Daoy (cell line): ENCODE measurements at regions not wholly inside any gene's neighbourhood (a gene's known extent, or its start where the extent isn't known, plus 50 kb on each side); places are given as distances from the start of the nearest gene placed in this dataset.

ENCODE experiments used
- DNase-seq: peaks from one replicate; pipeline ENCODE4 v3.0.0-alpha.2; 2015; ENCODE audit warnings: low read depth

DNA sequence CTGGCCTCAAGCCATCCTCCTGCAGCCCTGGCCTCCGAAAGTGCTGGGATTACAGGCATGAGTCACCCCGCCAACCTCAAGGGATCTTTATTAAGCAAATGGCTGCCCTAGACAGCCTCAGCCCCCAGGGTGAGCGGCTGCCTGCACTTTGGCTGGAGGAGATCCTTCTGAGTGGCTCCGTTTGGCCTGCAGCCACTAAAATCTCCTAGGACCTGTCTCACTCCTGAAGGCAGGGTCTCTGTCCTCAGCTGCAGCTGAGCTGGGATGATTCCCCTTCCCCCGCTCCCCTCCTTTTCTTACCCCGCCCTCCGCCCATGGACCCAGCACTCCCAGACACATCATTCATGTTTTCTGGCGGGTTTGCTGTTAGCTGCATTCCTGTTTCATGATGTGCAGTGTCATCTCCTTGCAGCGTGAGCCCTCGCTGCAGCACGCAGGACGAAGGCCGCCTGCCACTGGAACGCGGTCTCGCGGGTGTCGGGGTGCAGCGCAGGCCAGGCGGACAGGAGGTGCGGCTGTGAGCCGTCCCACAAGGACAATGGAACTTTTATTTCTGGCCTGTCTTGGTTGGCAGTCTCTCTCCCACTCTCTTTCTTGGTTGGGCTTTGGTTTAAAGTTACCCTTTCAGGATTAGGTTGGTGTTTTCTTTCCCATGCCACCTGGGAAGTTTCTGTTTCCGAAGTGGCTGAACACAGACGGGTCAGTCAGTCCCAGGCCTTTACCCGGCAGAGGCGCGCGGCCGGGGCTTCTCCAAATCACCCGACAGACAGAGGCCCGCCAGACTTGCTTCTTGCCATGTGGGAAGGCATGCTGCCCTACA, 137.1 kb downstream of the FOXD1 start:
- DNase-seq, result peak; percentile 96

DNA sequence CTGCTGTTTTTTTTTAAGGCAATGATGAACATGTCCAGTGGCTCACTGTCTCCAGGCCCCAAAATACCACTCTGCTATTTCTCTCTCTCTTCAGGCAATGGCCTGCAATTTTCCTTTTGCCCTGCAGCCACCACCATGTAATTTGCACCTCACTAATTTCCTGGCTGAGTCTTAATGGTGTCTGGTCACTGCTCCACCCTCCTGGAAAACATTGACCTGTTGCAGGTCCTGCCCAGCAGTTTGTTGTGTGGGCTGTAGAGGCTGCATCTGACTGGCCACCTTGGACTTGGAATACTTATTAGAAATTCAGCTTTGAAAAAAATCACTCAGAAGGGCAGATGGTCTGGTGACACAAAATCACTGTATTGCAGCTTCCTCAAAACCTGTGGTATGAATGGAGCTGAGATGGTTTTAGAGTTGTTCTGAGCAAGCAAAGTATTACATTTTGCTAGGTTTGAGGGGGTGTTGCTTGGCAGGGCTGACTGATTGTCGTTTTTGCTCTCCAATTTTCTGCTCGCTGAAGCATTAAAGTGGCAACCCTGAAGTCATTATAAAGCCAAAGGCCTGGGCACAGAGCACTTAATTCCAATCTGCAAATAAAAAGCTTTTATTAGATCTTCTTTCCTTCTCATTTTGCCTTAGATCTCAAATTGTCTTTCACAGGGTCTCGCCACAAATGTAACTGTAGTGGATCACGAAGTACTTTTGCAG, 134.8 kb downstream of the TMEM174 start:
- no peak for DNase-seq

DNA sequence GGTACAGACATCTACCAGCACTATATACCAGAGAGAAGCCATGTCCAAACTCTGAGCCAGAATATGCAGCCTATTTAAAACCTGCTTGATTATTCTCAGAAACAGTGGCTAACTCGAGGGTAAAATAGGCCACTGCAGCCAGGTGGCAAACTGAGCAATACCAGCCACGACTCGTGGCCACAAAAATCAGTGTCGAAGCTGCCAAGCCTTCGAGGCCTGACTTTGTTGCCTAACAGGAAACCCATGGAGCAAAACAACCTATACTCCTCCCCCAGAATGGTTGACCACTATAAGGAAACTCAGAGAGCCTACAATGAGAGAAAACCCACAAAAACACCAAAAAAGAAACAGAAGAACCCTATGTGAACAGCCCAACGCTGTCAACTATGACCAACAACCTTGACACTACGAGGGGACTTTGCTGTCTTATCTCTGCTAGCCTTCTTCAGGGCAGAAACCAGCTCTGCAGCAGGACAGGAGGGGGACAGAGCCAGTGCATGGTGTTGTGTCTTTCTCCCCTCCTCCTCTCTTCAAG, 133.8 kb downstream of the TMEM174 start:
- DNase-seq, result no peak

DNA sequence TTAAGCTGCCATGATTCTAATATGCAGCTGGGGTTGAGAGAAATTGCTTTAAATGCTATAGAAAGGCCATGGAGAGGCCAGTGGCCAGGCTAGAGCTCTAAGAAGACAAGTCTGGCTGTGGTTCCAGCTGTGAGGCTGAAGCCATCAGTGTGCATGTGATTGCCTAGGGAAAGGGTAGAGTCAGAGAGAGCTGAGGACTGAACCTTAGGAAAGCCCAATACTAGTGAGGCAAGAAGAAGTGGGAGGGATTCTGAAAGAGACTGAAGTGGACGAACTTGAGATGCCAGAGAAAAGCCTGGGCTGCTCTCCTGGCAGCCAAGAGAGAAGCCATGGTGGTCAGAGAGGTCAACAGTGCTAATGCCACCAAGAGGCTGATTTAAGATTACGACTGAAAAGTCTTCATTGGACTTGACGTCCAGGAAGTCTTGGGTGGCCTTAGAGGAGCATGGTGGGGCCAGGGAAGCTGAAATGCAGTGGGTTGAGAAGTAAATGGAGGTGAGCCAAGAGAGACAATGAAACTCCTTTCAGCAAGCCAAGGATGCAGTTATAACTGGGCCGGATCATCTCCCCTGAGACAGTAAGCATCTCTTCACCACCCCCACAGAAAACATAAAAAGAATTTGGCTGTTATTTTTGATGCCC, 133.2 kb downstream of the TMEM174 start:
- no peak for DNase-seq

DNA sequence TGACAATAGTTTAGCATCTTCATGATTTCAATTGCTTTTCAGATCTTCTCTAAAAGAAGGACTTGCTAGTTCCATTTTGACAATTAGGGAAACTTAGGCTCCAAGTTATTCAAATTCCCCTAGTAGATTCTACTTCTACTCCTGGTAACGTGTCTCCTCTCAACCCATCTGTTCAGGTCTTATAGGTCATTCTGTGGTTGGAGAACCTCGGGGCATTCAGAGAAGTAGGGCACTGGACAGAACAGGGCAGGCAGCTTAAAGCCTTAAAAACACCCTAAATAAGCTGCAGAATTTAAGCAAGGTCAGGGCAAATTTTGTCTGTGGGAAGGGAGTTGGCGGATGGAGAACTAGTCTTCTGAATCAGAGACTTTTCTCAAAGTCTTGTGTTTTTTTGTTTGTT, 132.4 kb downstream of the TMEM174 start:
- no peak for DNase-seq

DNA sequence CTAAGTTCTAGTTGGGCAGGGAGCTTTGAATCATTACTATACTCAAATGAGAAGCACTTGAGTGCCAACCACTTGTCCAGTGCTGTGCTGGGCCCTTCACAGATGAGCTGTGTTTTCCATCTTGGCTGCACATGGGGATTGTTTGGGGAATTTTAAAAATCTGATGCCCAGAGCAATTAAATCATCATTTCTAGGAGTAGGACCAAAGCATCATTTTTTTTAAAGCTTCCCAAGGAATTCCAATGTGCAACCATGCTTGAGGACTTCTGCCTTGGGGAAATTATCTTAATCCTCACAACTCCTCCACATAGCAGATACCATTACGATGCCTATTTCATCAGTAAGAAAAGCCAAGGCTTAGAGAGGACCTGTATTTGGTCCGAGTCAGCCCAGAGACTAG, 131.4 kb downstream of the TMEM174 start:
- DNase-seq, result no peak

DNA sequence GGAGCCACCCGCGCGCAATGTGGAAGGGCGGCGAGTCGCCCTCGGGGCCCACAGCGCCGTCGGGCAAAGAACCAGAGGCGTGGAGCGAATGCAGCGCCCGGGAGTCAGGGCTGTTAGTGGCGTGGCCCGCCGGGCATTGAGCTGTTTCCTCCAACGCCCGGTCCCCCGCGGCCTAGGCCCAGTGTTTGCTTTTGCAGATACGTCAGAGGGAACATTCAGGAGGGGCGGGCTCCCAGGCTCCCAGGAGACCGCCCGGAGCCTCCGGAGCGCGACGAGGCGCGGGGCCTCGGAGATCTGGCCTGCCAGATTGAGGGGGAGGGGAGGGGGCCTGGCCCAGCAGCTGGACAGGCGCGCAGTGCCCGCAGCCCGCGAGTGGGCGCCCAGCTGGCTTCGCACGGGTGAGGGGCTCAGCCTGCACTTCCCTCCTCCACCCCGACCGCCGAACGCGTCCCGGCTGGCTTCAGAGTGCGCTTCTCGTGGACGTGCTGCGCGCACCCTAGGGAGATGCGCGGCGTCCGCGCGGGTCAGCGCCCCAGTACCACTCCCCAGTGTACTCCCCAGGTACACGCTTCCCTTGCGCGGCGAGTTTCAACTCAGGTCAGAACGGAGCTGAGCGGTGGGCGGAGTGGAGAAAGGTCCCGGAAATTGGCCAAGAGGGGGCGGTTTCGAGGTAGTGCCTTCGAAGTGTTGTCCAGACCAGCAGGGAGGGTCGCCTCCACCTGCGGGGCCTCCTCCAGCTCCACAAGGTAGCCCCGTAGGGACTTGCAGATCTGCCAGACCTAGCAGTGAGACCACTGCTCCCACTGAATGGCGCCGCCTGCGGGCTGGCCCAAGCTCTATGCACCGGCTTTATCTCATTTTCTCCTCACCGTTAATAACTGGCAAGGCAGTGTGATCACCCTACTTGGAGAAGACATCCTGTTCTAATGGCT, 130.4 kb downstream of the TMEM174 start:
- no peak for DNase-seq

DNA sequence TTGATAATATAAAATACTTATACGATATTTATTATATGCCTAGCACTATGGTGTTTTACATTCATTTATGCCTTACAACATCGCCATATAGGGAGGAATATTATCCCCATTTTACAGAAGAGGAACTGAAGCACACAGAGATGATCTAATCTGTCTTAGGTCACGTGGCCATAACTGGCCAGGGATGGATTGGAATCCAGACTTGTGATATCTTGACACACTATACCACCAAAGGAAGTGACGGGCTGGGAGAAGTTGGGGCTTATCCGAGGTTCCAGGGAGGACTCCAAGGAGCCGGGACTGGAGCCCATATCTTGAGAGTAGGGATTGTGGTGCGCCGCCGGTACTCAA, 129.8 kb downstream of the TMEM174 start:
- DNase-seq, result no peak

DNA sequence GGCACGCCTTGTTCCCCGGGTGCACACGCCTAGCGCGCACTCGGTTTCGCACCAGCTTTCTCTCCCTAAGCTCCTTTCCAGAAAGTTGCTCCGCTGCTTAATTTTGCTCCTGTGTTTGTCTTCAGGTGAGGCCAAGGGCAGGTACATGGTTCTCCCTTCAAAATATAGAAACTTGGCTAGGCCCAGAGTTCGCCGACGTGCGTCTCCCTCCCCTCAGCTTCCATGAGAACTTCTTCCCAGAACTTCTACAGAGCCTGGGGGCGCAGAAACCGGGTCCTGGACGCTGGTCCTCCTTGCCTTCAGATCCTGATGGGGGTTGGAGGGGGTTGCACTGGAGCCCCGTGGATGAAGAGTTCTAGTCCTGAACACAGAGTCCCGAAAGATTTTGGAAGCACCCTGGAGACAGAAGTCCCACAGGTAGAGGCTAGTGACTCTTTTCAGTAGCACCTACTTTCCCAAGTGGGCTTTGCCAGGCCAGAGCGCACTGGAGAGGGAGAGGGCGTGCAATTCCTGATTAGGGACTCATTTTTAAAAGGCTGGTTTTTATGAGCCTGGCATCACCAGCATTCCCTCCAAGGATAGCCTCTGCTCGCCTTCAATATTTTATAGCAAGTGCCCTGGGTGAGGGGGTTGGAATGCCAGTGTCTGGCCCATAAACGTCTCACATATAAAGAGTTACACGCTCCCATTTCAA, 128.4 kb downstream of the TMEM174 start:
- DNase-seq, result no peak

DNA sequence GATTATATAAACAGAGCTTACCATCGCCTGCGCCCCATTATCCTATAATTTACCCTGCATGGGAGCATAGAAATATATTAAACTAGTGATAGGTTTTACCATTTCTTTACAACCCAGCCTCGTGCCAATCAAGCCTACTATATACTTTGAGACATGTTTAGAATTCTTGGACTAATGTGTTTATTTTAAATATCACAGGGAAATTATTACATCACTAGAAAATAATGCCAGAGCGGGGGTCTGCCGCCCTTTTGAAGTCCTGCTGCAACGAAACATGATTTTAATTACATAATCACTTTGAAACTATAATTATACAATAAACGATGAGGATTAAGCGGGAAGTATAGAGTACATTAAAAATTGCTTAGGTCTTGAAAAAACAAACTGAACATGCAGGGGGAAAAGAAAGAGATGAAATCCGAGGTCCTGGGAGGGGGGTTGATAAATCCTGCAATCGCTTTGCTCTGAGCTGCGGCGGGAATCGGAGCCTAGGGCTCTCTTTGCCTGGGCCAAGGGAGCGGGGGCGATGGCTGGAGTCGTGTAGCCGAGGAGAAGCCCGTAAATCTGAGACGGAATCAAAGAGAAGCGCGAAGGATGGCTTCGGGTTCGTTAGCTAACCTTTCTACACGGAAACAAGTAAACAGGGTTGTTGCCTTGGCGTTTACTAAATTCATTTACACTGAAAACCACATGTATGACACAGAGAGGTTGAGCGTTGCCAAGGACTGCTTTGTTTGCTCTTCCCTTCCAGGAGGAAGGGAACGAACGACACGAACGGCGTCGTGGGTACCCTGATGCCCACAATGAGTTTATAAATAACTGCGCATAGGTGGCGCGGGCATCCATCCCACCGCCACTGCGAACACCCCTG, 127.6 kb downstream of the TMEM174 start:
- no peak for DNase-seq

DNA sequence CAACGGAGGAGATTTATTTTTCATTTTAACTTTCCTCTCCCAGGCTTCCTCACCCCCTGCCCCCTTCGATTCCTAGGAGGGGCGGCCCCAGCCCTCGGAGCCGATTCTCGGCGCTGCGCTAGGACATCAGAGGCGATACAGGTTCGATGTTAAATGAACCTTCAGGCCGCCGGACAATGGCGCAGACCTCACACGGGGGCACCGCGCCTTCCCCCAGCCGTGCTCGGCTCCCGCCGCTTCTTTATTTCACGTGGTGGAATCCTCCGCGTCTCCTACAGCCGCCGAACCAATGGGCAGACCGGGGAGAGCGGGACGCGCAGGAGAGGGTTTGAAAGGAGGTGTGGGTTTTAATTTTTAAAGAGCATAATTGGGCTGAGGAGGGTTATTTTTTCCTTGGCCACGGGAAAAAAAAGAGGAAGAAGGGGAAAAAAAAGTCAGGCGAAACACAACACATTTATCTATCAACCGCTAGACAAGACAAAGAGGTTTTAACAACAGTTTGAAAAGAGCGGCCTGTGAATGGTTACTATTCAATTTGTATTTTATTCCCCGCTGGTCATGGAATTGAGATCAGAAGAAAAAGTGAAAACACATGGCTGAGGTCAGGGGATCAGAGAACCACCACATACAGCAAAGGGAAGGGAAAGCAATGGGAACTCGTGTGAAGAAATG, 126.8 kb downstream of the TMEM174 start:
- DNase-seq, result no peak

DNA sequence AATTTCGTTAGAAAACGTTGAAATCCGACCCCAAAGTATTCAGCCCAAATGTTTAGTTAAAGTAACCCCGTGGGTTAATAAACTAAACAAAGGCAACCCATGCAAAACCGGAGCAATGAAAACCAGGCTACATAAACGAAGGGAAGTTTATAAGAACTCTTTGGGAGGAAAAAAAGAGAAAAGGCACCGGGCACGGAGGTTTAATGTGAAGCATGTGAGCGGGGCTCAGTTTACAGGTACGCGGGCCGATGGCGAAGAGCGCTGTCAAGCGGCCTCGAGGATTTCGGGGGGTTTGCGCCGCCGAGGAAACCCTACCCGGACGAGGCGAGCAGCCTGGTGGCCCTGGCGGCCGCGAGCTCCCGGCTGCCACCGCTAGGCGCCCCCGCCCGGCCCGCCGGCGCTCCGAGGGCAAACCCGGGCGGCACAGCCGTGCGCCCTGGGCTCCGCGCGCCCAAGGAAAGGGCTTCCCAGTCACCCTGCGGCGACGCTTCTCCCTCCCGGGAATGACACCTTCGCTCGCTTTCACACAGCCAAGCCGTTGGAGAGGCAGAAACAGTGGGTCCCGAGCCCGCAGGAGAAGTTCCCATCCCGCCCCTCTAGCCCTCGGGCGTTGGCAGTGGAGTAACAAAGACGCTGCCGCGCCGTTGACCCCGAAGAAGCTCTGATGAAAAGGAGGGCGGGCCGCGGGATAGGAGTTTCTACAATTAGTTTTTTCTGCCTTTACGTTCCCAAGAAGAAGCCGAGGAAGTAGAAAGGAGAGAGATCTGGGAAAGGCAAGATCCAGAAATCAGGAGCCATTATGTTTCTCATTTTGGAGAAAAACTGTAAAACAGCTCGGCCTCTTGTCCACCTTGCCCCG, 126.0 kb downstream of the TMEM174 start:
- DNase-seq, result peak; percentile 66

DNA sequence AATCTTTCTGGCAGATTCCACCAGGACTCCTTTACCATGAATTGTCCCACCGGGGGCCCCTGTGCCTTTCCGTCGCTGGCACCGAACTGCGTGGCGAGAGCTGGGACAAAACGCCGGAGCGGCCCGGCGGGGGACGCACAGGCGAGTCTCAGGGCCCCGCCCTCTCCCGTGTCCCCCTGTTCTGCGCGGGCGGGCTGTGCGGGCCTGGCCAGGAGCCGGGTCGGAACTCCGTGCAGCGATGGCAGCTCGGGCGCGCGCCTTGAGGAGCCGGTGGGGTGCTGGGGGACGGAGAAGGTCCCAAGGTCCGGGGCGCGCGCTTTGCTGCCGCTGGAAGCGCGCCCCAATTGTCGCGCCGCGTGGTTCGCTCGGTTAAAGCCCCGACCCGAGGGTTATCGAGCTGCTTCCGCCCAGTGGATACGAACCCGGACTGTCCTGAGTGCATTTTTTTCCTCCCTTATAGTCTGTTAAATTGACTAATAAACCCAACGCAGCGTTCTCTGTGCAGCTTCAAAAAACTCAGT, 125.3 kb downstream of the TMEM174 start:
- DNase-seq, result no peak

DNA sequence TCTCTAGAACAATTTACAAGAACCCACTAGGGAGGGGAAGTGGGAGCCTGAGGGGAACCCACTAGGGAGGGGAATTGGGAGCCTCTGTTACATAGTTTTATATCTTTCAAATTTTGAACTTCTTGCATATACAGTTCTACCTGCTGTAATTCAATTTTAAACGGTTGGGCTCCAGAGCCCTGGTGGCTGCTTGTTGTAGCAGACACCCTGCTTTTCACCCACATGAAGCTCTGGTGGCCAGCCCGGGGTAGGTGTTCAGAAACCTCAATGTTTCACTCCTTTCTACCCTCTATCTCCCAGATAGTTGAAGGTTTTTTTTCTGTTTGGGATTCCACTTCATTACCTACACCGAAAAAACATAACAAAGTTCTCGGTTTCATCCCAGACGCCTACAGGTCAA, 124.4 kb downstream of the TMEM174 start:
- no peak for DNase-seq

DNA sequence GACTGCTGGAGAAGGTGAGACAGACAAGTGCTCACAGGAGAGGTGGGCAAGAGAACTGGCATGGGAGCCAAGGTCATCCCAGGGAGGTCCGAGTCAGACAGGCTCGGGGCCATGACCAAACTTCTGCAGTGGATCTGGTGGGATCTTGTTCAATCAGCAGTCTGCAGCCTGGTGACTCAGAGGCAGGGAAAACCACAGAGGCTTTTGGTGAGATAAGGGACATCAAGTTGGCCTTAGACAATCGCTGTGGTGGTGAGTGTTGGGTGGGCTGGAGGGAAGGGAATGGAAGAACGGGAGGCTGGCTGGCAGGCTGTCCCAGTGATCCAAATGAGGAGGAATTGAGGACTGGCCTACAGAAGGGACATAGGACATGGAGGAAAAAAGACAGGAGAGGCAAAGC, 123.8 kb downstream of the TMEM174 start:
- DNase-seq, result peak; percentile 94

DNA sequence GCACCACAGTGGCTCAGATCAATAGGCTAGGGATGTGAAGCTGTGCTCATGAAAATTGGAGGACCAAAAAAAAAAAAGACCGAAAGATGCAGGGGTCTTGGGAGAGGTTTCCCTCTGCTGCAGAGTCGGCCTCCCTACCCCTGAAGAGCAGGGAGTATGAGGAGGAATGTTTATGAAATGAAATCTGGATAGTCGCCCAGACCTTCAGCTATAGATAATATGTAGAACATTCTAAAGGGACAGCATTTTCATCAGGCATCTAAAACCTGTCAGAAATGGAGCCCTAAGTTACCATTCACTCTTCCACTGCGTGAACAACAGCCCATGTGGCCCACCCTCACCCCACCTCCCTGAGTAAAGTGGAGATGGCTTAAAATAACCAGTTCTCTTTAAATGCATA, 122.9 kb downstream of the TMEM174 start:
- no peak for DNase-seq

DNA sequence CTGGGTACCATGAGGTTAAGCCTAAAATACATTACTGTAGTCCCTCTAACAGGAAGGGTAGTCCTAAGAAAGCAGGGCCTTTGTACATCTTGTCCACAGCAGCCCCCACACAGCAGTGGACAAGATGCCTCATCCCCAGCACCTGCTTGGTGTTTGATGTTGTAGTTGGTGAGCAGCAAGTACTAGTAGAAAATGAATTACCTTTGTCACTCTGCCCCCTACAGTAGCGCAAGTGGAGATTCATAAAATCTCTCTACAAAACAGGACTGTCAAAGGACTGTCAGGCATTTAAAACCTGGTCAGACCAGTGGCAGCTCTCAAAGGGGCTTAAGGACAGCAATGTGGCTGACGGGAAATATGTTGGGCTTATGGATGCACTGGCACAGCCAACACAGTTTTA, 122.5 kb downstream of the TMEM174 start:
- no peak for DNase-seq

DNA sequence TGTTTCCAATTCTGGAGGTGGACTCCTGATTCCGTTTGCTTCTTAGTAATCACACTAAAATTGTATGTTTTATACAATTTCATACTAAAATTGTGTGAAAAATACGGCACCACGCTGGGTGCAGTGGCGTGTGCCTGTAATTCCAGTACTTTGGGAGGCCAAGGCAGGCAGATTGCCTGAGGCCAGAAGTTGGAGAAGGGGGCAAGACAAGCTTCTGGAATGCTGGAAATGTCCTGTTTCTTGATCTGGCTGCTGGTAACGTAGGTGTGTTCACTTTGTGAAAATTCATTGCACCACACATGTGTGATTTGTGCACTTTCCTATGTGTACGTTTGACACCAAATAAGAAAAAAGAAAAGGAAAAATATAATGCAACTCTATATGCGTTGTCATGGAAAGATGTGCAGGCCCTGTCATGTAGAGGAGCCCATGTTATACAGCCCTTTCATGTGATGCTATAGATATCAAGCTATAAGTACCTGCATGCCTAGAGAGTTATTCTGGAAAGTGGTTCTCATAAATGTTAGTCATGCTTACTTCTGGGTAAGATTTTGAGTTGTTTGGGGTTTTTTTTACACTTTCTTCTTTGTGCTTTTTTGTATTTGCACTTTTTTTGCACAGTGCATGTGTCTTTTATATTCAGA, 119.9 kb downstream of the TMEM174 start:
- DNase-seq, result no peak
